ENCODE measurements at regions not wholly inside any gene's neighbourhood (a gene's known extent, or its start where the extent isn't known, plus 50 kb on each side); places are given as distances from the start of the nearest gene placed in this dataset.
"Not testable (repeated sequence)": the region's sequence is repeated elsewhere in the genome, so short reads cannot be mapped to it uniquely, and the experiment has no call there.

- ChIA-PET POLR2A (no interaction called here), CTCF (no interaction called here)
- no peak overlapping the region for H3K4me3 ChIP-seq (ENCODE audit: low read depth in 2 of 2, low read length in 1 of 2)
- no peaks in the 10 kb centered on the region for H3K27me3 ChIP-seq (ENCODE audit: insufficient read depth)
- H3K4me2 ChIP-seq: no peak overlapping the region
- no peak for DNase-seq
- H3K36me3 ChIP-seq (replicated peaks in 1 of 2; ENCODE audit: control insufficient read depth in 1 of 2, insufficient read depth in 2 of 2, low read length in 1 of 2): no peaks in the 10 kb centered on the region
- TF ChIP-seq EZH2phosphoT487 (IDR thresholded peaks at IDR 0.05; ENCODE audit: borderline replicate concordance, low read depth) (no peak), CTCF (IDR thresholded peaks at IDR 0.05) (no peak), FOXM1 (IDR thresholded peaks at IDR 0.05; ENCODE audit: low read depth) (no peak), TCF12 (IDR thresholded peaks at IDR 0.05) (no peak), NFIC (IDR thresholded peaks at IDR 0.05; ENCODE audit: borderline replicate concordance) (no peak), PBX3 (IDR thresholded peaks at IDR 0.05) (no peak), RCOR1 (IDR thresholded peaks at IDR 0.05; ENCODE audit: low read length) (no peak), MXI1 (IDR thresholded peaks at IDR 0.05; ENCODE audit: low read depth, low read length) (no peak), NRF1 (IDR thresholded peaks at IDR 0.05; ENCODE audit: low read depth, low read length) (no peak), FOSL2 (IDR thresholded peaks at IDR 0.05; ENCODE audit: borderline replicate concordance, low read depth) (no peak), GABPA (IDR thresholded peaks at IDR 0.05; ENCODE audit: low read depth) (no peak), FOXJ3 (CRISPR knock-in tag; IDR thresholded peaks at IDR 0.05) (no peak), SMC3 (IDR thresholded peaks at IDR 0.05; ENCODE audit: low read depth, low read length) (no peak), SIN3A (IDR thresholded peaks at IDR 0.05; ENCODE audit: borderline replicate concordance, low read depth, low read length) (no peak), MEF2A (IDR thresholded peaks at IDR 0.05; ENCODE audit: borderline replicate concordance, low read depth) (no peak), RXRA (IDR thresholded peaks at IDR 0.05; ENCODE audit: borderline replicate concordance, low read depth) (no peak)
- TF ChIP-seq, protein P1, sequence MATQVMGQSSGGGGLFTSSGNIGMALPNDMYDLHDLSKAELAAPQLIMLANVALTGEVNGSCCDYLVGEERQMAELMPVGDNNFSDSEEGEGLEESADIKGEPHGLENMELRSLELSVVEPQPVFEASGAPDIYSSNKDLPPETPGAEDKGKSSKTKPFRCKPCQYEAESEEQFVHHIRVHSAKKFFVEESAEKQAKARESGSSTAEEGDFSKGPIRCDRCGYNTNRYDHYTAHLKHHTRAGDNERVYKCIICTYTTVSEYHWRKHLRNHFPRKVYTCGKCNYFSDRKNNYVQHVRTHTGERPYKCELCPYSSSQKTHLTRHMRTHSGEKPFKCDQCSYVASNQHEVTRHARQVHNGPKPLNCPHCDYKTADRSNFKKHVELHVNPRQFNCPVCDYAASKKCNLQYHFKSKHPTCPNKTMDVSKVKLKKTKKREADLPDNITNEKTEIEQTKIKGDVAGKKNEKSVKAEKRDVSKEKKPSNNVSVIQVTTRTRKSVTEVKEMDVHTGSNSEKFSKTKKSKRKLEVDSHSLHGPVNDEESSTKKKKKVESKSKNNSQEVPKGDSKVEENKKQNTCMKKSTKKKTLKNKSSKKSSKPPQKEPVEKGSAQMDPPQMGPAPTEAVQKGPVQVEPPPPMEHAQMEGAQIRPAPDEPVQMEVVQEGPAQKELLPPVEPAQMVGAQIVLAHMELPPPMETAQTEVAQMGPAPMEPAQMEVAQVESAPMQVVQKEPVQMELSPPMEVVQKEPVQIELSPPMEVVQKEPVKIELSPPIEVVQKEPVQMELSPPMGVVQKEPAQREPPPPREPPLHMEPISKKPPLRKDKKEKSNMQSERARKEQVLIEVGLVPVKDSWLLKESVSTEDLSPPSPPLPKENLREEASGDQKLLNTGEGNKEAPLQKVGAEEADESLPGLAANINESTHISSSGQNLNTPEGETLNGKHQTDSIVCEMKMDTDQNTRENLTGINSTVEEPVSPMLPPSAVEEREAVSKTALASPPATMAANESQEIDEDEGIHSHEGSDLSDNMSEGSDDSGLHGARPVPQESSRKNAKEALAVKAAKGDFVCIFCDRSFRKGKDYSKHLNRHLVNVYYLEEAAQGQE (IDR thresholded peaks at IDR 0.05; ENCODE audit: low read depth, low read length): no peak
- no peaks in the 10 kb centered on the region for H3K9me2 ChIP-seq
- H4K20me1 ChIP-seq (ENCODE audit: insufficient read depth): no peaks in the 10 kb centered on the region
- no peaks in the 10 kb centered on the region for H3F3A ChIP-seq (replicated peaks; ENCODE audit: insufficient read depth)
- H3K9me3 ChIP-seq: no peaks in the 10 kb centered on the region
- whole genome bisulfite sequencing (ENCODE audit: low lambda C conversion rate): 11% methylated on average over 1 of the region's 1 CpG
- no peak overlapping the region for H3K9ac ChIP-seq
- H3K27ac ChIP-seq (ENCODE audit: low read depth in 2 of 2, low read length in 1 of 2): no peak overlapping the region
- H2AFZ ChIP-seq (ENCODE audit: low read depth): no peak overlapping the region
- no peaks in the 10 kb centered on the region for H3K4me1 ChIP-seq (ENCODE audit: control insufficient read depth in 1 of 2, insufficient read depth in 2 of 2, low read depth in 1 of 2, low read length in 1 of 2)
- H3K79me2 ChIP-seq (ENCODE audit: insufficient read depth): no peaks in the 10 kb centered on the region
Measured at GRCh38 chr6:104449918-104450317, 409.8 kb downstream of the HACE1 start.

- H3K4me1 ChIP-seq (ENCODE audit: control insufficient read depth in 1 of 2, insufficient read depth in 2 of 2, low read depth in 1 of 2, low read length in 1 of 2); H2AFZ ChIP-seq (ENCODE audit: low read depth); H3K9ac ChIP-seq; POLR2A ChIA-PET; H3F3A ChIP-seq (replicated peaks; ENCODE audit: insufficient read depth); H3K27ac ChIP-seq (ENCODE audit: low read depth in 2 of 2, low read length in 1 of 2); CTCF ChIA-PET; H3K27me3 ChIP-seq (ENCODE audit: insufficient read depth); H3K4me3 ChIP-seq (ENCODE audit: low read depth in 2 of 2, low read length in 1 of 2); DNase-seq; H4K20me1 ChIP-seq (ENCODE audit: insufficient read depth); H3K9me3 ChIP-seq; H3K9me2 ChIP-seq; H3K79me2 ChIP-seq (ENCODE audit: insufficient read depth); H3K36me3 ChIP-seq (replicated peaks in 1 of 2; ENCODE audit: control insufficient read depth in 1 of 2, insufficient read depth in 2 of 2, low read length in 1 of 2); H3K4me2 ChIP-seq: not testable (repeated sequence)
- WGBS (ENCODE audit: low lambda C conversion rate): 75% methylated on average over 25 of the region's 45 CpGs
Measured at GRCh38 chr6:104446101-104447080, 413.3 kb downstream of the HACE1 start.
